G401 (cell line): ENCODE measurements at regions not wholly inside any gene's neighbourhood (a gene's known extent, or its start where the extent isn't known, plus 50 kb on each side); places are given as distances from the start of the nearest gene placed in this dataset.
A peak's percentile ranks its signal among the peaks of the same experiment; 100 is the strongest.
"Not testable (repeated sequence)": the region's sequence is repeated elsewhere in the genome, so short reads cannot be mapped to it uniquely, and the experiment has no call there.

Experiments
- DNase-seq: peaks from one replicate; pipeline ENCODE4 v3.0.0-alpha.2; 2015; ENCODE audit warnings: low spot score
- in situ Hi-C: cut with HindIII; loops from 2 replicates; pipeline ENCODE4 v1.10.0; 2016; ENCODE audit warnings: low sequenced_read_pairs, mixed read lengths

DNA sequence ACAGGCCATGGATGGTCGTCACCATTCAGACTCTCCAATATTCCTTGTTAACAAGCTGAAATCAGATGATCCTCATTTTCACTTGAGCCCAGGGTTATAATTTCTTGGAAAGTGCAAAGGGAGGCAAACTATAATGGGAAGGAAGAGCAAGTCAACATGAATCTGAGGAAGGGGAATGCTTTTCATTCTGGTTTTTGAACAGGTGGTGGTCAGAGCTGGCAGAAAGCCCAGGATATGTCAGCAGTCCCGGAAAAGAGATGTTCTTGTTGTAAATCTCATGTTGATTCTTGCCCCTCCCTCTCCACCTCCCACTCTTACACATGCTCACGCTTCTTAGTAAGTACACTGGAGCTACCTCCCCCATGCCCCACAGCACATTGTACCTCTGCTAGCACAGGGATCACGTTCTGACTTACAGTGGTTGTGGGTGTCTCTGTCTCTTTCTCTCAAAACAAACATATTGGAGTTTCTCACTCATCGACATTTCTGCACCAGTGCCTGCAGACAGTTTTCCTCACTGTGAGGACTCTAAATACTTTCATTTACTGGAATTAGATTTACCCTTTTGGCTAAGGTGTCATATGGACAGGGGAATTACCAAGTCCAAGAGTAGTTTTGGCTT, 77.6 kb downstream of the XCL2 start:
- in situ Hi-C loops = no loop called here
- DNase-seq = peak; percentile 19

DNA sequence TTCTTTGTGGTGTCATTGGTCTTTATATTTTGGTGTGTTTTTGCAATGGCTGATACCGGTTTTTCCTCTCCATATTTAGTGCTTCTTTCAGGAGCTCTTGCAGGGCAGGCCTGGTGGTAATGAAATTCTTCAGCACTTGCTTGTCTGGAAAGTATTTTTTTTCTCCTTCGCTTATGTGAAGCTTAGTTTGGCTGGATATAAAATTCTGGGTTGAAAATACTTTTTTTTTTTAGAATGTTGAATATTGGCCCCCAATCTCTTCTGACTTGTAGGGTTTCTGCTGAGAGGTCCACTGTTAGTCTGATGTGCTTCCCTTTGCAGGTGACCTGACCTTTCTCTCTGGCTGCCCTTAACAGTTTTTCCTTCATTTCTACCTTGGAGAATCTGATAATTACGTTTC, 82.7 kb downstream of the XCL2 start:
- in situ Hi-C loops, DNase-seq: not testable (repeated sequence)

DNA sequence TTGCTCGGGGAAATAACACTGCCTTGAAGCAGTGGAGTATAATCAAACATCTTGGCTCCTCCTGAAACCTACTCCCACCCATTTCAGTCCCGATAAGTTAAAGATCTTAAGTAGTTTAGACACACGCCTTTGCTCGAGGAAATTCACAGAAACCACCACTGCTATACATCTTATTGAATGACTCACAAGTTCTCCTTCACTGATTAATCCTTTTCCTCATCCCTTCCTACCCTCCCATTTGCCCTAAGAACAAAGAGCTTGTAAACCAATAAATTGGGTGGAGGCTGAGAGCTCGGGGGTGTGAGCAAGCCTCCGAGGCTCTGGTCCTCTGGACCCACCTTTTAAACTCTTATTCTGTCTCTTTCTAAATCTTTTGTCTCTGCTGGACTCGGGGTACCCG, 86.5 kb downstream of the XCL2 start:
- in situ Hi-C loops, DNase-seq: not testable (repeated sequence)

DNA sequence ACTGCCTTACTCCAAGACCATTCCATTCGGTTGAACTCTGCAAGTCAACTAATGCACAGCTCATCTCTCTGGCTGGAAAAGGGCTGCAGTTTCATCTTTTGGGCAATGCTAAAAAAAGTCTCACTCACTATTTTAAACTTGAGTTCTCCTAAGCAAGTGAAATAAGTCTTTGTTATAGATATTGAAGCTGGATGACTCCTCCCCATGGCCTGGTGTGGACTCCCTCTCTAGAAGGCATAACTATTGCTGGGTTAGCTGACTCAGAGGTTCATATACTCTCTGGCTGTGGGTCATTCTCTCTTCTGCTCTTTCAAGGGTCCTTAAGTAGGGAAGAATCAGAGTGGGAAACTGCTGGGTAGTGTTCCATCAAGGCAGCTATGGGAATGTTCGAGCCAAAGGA, 88.0 kb downstream of the XCL2 start:
- in situ Hi-C loops = no loop called here
- DNase-seq = no peak

DNA sequence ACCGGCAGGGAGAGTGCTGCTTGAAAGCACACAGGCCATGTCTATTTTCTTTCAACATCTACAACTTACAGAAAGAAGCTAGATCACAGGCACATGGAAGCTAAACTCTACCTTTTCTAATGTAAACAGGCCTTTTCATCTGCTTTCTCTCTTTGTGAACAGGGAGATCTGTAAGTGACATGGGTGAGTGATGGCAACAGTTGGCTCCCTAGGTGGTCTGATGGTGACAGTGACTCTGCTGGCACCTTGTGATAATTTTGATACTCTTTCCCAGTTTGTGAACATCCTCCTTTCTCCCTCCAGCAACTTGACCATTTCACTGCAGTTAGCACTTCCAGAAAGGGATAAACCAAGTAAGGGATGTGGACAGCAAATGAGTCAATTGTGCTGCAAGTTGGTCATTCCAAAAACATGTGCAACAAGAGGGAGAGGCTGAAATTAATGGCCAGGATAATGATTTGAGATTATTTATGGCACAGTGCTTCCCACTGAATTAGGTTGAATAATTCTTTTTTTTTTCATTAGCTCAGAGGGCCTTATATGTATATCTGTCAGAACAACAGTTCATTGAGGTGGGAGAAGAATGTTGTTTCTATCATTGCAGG, 89.5 kb downstream of the XCL2 start:
- in situ Hi-C loops = no loop called here
- DNase-seq = no peak

DNA sequence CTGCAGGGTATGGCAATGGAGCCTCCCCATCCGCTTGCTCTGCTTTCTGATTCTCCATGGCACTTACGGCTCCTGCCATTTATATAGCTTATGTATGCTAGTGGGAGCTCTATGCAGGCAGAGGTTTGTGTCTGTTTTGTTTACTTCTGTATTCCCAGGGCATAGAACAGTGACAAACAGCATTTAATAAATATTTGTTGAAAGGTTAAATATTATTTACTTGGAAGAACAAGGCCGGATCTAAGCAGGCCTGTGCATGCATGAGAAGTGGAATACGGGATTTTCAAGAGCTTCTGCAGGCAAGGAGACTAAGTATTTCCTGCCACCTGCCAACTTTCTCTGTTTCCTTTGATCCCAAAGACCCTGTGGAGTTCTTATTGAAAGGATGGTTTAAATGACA, 90.7 kb downstream of the XCL2 start:
- no peak for DNase-seq
- in situ Hi-C loops = no loop called here

DNA sequence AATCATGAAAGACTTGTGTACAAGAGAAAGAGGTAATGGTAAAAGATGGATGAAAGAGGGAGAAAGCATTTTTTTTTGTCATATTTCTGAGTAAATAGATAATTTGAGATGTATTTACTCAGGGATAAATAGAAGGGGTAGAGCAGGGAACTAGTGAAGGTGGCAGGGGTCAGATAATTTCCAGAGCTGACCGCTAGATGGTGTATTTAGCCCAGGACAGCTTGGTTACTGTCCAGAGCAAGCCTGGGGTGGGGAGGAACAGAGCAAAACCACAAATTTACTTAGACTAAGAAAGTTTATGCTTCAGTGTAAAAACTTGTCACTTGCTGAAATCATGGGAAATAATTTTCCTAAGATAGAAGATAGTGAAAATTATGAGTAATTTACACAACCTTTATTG, 91.5 kb downstream of the XCL2 start:
- in situ Hi-C loops = no loop called here
- DNase-seq = no peak

DNA sequence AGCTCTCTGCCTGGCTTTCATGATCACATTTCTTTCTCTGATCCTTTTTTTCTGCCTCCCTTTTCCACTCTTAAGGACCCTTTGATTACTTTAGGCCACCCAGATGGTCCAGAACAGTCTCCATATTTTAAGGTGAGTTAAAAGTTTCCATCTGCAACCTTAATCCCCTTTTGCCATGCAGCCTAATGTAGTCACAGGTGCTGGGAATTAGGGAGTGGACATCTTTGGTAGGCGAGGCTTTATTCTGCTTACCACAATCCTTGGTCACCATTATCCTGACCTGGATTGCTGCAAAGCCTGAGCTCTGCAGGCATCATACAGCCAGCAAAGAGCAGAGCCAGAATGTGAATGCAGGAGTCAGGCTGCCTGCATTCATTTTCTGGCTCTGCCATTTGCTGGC, 95.9 kb downstream of the XCL2 start:
- DNase-seq = no peak
- in situ Hi-C loops = no loop called here

DNA sequence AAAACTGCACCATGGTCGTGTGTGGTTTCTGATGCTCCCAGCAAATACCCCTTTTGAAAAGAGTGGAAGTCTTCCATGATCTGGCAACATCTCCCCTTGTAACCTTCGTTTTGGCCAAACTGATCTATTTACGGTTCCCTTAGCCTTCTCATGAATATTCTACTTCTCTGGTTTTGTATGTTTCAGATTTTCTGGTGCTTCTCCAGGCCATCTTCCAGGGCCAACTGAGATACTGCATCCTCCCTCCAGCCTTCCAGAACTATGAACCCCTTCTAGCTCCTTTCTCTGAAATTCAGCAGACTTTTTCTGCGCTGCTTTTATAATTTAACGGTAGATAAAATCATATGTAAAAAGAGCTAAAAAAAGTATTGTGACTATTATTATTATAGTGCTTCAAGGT, 97.7 kb downstream of the XCL2 start:
- in situ Hi-C loops = no loop called here

DNA sequence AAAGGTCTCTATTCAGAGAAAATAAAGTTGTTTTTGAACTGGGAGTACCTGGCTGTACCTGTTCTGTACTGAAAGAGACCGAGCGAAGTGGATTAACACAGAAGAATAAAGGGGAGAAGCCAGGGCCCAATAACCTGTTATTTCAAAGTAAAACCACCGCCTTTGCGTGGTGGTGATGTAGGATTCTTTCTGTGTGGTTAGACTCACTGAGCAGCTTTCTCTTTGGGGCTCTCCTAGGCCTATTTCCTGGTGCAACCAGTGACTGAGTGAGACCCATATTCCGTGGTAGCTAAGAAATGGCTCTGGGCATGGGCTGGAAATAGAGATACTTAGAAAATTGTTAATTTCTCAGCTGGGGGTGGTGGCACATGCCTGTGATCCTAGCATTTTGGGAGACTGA, 99.9 kb downstream of the XCL2 start:
- in situ Hi-C loops = no loop called here
- no peak for DNase-seq

More for the DNA sequence above, 97.7 kb downstream of the XCL2 start:
- no peak for DNase-seq

DNA sequence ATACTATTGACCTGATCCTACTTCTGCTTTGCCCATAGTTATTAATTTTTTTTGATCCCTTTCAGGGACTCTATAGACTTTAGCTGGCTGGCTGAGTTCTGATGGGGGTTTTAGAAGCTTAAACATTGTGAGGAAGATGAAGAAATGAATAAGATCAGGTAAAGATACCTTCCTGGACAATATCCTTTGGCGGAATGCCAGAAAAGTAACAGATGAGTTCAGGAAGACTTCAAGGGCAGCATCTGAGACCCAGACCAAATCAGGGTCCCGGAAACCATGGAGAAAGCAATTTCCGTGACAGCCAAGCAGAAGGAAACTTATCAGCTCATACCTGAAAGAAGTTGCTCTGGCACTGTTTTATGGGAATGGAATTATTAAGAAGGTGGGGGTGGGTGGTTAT, 100.4 kb downstream of the XCL2 start:
- no peak for DNase-seq
- in situ Hi-C loops = no loop called here

DNA sequence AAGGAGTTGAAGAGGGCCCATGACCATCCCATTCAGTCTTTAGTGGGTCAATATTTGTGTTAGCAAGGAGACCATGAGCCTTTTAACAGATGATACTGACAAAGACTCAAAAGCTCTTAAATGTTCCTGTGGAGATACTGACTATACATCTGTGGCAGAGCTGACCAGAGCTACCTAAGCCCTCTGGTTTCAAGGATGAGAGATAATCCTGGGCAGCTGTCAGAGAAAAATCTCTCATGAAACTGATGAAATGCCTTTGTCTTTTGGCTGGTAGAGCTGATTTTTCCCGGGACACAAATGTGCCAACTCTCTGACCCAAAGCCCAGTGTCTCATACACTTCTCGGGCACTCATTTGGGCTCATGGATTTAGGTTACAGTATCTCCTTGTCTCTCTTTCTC, 100.9 kb downstream of the XCL2 start:
- in situ Hi-C loops = no loop called here

DNA sequence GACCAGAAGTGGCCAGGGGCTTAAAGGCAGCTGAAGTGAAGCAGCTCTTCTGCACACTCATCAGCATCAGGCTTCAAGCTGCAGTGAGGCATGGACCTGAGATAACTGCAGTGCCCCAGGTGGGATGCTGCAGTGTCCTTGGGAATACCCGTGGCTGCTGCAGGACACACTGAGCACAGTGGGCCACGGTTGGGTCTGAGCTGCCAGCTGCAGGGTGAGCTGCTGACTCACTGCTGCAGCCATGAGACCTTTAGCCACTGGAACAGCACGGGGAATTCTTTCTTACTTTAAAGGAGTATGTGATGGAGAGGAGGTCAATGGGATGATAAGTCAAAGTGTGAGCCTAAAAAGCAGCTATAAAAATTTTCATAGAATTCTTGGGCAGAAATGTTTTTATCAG, 102.1 kb downstream of the XCL2 start:
- in situ Hi-C loops = no loop called here
- DNase-seq = no peak

More for the DNA sequence above, 100.9 kb downstream of the XCL2 start:
- no peak for DNase-seq

DNA sequence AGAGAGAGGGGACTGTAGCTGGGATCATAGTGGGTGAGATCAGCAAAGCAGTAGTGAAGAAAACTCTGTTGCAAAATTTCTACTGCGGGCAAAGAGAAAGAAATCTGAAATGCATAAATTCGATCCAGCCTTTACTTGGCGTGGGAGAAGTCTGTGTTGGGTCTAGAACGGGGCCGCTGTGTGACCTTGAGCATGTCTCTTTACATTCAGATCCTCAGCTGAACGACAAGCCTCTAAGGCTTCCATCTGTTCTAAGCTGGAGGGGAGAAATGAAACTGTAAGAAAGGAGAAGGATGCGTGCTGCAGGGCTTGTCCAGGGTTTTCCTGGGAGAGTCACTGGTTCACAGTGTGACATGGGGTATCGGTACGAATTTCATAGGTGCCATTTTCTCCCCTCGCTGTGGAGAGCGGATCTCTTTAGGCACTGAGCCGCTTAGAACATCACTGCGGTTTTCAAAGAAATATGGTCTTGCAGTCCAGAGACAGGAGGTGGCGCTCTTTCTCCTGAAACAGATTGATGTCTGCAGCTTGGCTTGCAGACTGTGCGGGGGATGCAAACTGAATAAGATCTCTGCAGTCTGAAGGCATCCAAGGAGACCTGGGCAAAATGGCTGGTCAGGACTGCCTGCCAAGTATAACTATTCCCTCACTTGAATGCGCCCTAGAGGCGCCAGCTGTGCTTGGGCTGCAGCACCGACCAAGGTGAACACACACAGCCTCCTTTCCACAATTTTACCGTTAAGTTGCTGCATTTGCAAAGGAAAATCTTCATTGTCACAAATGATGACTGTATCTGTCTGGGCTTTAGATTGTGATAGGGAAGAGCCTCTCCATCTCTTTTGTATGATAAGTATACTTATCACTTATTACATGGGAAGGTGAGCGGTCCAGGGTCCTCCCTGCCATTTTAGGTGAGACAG, 104.1 kb downstream of the XCL2 start:
- in situ Hi-C loops = no loop called here
- DNase-seq = peak; percentile 92

DNA sequence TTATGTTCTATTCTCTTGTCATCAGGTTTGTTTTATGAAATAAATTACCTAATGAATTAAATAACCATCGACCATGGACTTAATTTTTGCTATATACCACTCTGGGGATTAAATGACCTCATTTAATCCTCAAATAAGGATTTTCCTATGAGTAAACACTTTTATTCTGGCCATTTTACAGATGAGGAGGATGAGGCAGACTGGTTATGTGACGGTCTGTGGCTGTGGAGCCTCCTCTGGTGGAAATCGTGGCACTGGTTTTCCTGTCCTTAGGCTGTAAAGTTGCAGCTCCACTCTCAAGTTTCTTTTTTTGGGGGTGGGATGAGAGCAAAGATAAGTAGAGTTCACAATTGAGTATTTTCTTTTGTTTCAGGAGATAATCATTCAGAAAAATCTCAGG, 105.2 kb downstream of the XCL2 start:
- in situ Hi-C loops = no loop called here
- DNase-seq = no peak

DNA sequence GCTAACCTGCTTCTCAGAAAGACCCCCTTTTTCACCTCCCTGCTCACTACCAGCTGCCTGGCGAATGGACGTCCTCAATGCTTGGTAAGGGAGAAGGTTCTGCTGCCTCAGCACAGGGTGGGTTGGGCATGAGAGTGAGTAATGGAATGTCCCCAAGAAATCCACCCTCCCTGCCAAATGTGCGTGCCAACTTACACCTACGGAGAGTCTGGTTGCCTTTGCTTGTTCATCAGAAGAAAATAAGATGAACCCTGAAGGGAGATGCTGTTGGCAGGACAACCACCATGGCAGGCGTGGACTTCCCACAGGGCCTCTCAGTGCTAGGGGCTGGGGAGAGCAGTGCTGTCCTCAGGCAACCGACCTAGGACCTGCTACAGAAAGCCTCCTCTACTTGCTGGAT, 106.0 kb downstream of the XCL2 start:
- peak; percentile 15 for DNase-seq
- in situ Hi-C loops = no loop called here

DNA sequence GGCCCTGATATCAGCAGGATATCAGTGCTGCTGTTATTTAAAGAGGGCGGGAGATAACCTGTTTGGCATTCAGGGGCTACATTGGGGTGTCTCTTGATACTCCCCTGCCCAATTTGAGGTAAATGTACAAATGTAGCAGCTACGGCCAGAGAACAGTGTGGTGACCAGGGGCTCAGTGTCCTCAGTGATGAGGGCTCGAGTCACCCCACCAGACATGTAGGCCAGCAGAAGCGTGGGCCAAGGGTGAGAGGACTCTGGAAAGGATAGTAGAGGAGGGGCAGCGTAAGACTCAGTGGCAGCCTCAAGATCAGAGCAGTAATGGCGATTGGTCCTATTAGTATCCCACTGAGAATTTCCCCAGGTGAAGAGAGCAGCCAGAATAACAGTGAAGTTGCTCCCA, 108.4 kb downstream of the XCL2 start:
- in situ Hi-C loops = no loop called here
- DNase-seq = no peak

DNA sequence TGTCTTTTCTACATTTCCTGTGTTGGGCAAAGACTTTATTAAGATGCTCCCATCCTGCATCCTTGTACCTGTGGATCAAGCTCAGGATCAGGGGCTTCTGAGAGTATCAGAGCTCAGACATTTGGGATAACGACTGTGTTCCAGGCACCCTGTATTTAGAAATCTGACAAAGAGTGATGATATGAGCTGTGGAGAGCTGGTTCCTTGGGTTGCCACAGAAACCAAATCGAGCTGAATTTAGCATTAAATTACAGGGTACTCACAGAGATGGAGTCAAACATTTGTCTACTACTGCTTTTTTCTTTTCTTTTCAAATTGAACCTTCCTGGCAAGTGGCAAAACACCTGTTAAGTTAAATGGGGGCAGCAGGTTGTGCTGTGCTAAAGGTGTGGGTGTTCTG, 110.6 kb downstream of the XCL2 start:
- in situ Hi-C loops = no loop called here
- no peak for DNase-seq

DNA sequence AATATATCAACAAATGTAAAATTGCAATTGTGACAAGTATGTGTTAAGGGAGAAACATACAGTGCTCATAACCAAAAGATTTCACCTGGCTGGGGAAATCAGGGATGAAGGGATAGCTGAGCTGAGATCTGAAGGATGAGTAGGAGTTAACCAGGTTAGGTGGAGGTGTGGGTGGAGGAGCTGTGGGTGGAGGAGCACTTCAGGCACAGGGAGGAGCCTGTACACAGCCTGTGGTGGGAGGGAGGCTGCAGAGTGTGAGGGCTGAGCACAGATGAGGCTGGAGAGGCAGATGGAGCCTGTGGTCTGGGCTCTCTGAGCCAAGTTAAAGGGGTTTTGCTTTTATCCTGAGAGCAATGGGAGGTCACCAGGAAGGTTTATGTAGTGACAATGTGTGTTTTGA, 111.9 kb downstream of the XCL2 start:
- DNase-seq = no peak
- in situ Hi-C loops = no loop called here

DNA sequence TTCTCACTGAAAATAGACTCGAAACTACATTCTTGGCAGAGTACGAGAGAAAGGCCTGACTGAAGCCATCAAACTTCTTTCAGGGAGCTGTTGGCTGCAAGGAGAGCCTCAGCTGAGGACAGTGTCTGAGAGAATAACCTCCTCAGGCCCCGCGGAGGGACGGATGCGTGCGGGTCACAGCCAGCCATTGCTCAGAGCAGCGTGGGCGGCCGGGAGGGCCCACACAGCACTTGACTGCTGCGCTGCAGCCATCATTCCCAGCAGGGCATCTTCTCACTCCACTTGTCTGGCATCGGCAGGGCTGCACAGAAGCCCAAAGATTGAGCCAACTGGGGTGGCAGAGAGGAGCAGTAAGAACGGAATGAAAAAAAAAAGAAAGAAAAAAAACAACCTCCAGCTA, 113.5 kb downstream of the XCL2 start:
- DNase-seq = peak; percentile 74
- in situ Hi-C loops = no loop called here
